ENCODE measurements at regions not wholly inside any gene's neighbourhood (a gene's known extent, or its start where the extent isn't known, plus 50 kb on each side); places are given as distances from the start of the nearest gene placed in this dataset.

- WGBS, 2 donors, result 91 to 93% methylated on average over 3 of the region's 3 CpGs
- DNase-seq, result no peak
- H3K9me3 ChIP-seq (ENCODE audit: control insufficient read depth in 4 of 4, insufficient read depth in 3 of 4, low read length in 3 of 4), result no peaks in the 10 kb centered on the region
- no peaks in the 10 kb centered on the region for H3K36me3 ChIP-seq (ENCODE audit: control insufficient read depth in 4 of 4, insufficient read depth in 4 of 4, low read length in 4 of 4)
- no peaks in the 10 kb centered on the region for H3K27me3 ChIP-seq (ENCODE audit: control insufficient read depth in 3 of 3, insufficient read depth in 3 of 3, low read length in 2 of 3)
- H3K27ac ChIP-seq (ENCODE audit: low read depth in 1 of 2, low read length in 1 of 2), result no peak overlapping the region
- no peak overlapping the region for H3K4me3 ChIP-seq
- no peak for ATAC-seq (ENCODE audit: insufficient read depth, low FRiP score)
- TF ChIP-seq, protein P1, sequence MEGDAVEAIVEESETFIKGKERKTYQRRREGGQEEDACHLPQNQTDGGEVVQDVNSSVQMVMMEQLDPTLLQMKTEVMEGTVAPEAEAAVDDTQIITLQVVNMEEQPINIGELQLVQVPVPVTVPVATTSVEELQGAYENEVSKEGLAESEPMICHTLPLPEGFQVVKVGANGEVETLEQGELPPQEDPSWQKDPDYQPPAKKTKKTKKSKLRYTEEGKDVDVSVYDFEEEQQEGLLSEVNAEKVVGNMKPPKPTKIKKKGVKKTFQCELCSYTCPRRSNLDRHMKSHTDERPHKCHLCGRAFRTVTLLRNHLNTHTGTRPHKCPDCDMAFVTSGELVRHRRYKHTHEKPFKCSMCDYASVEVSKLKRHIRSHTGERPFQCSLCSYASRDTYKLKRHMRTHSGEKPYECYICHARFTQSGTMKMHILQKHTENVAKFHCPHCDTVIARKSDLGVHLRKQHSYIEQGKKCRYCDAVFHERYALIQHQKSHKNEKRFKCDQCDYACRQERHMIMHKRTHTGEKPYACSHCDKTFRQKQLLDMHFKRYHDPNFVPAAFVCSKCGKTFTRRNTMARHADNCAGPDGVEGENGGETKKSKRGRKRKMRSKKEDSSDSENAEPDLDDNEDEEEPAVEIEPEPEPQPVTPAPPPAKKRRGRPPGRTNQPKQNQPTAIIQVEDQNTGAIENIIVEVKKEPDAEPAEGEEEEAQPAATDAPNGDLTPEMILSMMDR (IDR thresholded peaks at IDR 0.05; ENCODE audit: control extremely low read depth, extremely low read depth), result no peak
- H3K9ac ChIP-seq (ENCODE audit: insufficient read depth in 1 of 2, low read length in 2 of 2), result no peak overlapping the region
- no peaks in the 10 kb centered on the region for H3K4me1 ChIP-seq (ENCODE audit: control insufficient read depth in 5 of 5, insufficient read depth in 5 of 5, low read length in 5 of 5)
These were observed 283.1 kb downstream of the SUCLG1 start for GRCh38 chr2:84175970-84176369.

DNA sequence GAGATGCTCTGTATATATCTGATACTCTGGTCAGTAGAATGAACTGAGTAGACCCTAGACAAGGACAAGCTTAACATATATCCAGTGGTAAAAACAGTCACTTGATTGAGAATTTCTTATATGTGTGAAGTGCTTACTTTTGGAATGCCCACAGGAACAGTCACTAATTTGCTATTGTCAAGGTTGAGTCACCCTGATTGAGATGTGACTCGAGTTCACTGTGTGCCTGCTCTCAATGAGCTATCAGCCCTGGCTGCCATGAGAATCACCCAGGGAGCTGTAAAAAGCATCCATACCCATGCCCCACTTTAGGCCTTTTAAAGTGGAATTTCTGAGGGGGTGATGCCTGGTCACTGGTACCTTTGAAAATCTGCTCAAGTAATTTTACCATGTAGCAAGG, 283.7 kb downstream of the SUCLG1 start:
- DNase-seq, result no peak
- 55 to 75% methylated on average over 1 of the region's 1 CpG for WGBS, 2 donors
- TF ChIP-seq, protein P1 (IDR thresholded peaks at IDR 0.05; ENCODE audit: control extremely low read depth, extremely low read depth), result no peak

DNA sequence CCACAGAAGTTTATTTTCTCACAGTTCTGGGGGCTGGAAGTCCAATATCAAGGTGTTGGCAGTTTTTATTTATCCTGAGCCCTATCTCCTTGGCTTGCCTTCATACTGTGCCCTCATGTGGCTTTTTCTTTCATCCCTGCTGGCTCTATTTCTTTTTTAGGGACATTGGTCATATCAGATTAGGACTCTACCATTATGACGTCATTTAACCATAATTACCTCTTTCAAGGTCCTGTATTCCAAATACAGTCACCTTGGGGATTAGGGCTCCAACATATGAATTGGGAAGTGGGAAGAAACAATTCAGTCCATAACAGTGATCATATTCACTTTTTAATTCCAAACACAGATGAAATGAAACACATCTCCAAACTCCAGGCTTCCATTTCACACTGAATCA, 286.0 kb downstream of the SUCLG1 start:
- DNase-seq, result no peak
- ATAC-seq (ENCODE audit: insufficient read depth, low FRiP score), result no peak
- Histone ChIP-seq H3K4me1 (ENCODE audit: control insufficient read depth in 5 of 5, insufficient read depth in 5 of 5, low read length in 5 of 5) (no peaks in the 10 kb centered on the region), H3K27me3 (ENCODE audit: control insufficient read depth in 3 of 3, insufficient read depth in 3 of 3, low read length in 2 of 3) (no peaks in the 10 kb centered on the region), H3K36me3 (ENCODE audit: control insufficient read depth in 4 of 4, insufficient read depth in 4 of 4, low read length in 4 of 4) (no peaks in the 10 kb centered on the region), H3K9me3 (ENCODE audit: control insufficient read depth in 4 of 4, insufficient read depth in 3 of 4, low read length in 3 of 4) (peaks cover 0 to 2% (median 0%) of the 10 kb centered on the region in 4 donors), H3K4me3 (no peak overlapping the region), H3K27ac (ENCODE audit: low read depth in 1 of 2, low read length in 1 of 2) (no peak overlapping the region), H3K9ac (ENCODE audit: insufficient read depth in 1 of 2, low read length in 2 of 2) (no peak overlapping the region)
- 88 to 89% methylated on average over 1 of the region's 1 CpG for WGBS, 2 donors
- TF ChIP-seq, protein P1 (IDR thresholded peaks at IDR 0.05; ENCODE audit: control extremely low read depth, extremely low read depth), result no peak

More for the DNA sequence above, 283.7 kb downstream of the SUCLG1 start:
- no peaks in the 10 kb centered on the region for H3K27me3 ChIP-seq (ENCODE audit: control insufficient read depth in 3 of 3, insufficient read depth in 3 of 3, low read length in 2 of 3)
- no peaks in the 10 kb centered on the region for H3K4me1 ChIP-seq (ENCODE audit: control insufficient read depth in 5 of 5, insufficient read depth in 5 of 5, low read length in 5 of 5)
- no peak overlapping the region for H3K27ac ChIP-seq (ENCODE audit: low read depth in 1 of 2, low read length in 1 of 2)
- ATAC-seq (ENCODE audit: insufficient read depth, low FRiP score), result no peak
- H3K36me3 ChIP-seq (ENCODE audit: control insufficient read depth in 4 of 4, insufficient read depth in 4 of 4, low read length in 4 of 4), result no peaks in the 10 kb centered on the region
- H3K4me3 ChIP-seq, result no peak overlapping the region
- H3K9me3 ChIP-seq (ENCODE audit: control insufficient read depth in 4 of 4, insufficient read depth in 3 of 4, low read length in 3 of 4), result no peaks in the 10 kb centered on the region
- no peak overlapping the region for H3K9ac ChIP-seq (ENCODE audit: insufficient read depth in 1 of 2, low read length in 2 of 2)

DNA sequence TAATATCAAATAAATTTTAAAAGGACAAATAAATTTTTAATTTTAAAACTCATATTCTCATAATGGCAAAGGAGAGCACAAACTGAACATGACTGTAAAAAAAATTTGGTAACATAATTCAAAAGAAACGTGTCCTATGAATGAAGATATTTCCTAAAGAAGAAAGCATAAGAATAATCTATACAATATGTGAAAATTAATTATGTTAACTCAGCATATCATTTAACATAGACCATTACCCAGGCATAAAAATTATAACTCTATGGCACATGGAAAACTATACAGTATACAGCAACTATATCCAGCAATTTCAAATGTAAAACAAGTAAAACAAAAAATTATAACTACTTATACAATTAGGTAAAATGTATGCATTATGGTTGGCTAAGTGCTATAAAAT, 288.1 kb downstream of the SUCLG1 start:
- 77 to 87% methylated on average over 1 of the region's 1 CpG for WGBS, 2 donors
- Histone ChIP-seq H3K27ac (ENCODE audit: low read depth in 1 of 2, low read length in 1 of 2) (no peak overlapping the region), H3K36me3 (ENCODE audit: control insufficient read depth in 4 of 4, insufficient read depth in 4 of 4, low read length in 4 of 4) (no peaks in the 10 kb centered on the region), H3K4me3 (no peak overlapping the region), H3K9ac (ENCODE audit: insufficient read depth in 1 of 2, low read length in 2 of 2) (no peak overlapping the region), H3K9me3 (ENCODE audit: control insufficient read depth in 4 of 4, insufficient read depth in 3 of 4, low read length in 3 of 4) (peaks cover 0 to 2% (median 0%) of the 10 kb centered on the region in 4 donors), H3K4me1 (ENCODE audit: control insufficient read depth in 5 of 5, insufficient read depth in 5 of 5, low read length in 5 of 5) (no peaks in the 10 kb centered on the region), H3K27me3 (ENCODE audit: control insufficient read depth in 3 of 3, insufficient read depth in 3 of 3, low read length in 2 of 3) (no peaks in the 10 kb centered on the region)
- ATAC-seq (ENCODE audit: insufficient read depth, low FRiP score) (no peak), DNase-seq (no peak)
- TF ChIP-seq, protein P1 (IDR thresholded peaks at IDR 0.05; ENCODE audit: control extremely low read depth, extremely low read depth), result no peak
